ENCODE measurements at regions not wholly inside any gene's neighbourhood (a gene's known extent, or its start where the extent isn't known, plus 50 kb on each side); places are given as distances from the start of the nearest gene placed in this dataset.

DNA sequence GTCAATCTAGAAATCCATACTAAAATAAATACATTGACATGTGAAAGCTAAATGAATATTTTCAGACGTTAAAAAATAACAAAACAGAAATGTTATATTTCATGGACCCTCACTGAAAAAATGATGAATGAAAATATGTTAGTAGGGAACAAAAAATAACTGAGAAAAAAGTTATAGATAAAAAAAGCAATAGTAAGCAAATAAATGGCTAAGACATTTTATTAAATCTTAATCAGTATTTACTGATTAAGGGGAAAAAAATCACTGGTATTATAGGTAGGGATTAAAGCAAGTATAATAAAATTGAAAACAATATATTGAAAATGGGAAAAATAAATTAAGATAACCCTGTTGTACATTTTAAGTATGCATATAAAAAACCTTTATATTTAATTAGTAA is 468.1 kb upstream of the MANEA start:
- no peaks in the 10 kb centered on the region for H3F3A ChIP-seq (replicated peaks; ENCODE audit: insufficient read depth)
- 2% methylated on average over 1 of the region's 1 CpG for WGBS (ENCODE audit: low lambda C conversion rate)

DNA sequence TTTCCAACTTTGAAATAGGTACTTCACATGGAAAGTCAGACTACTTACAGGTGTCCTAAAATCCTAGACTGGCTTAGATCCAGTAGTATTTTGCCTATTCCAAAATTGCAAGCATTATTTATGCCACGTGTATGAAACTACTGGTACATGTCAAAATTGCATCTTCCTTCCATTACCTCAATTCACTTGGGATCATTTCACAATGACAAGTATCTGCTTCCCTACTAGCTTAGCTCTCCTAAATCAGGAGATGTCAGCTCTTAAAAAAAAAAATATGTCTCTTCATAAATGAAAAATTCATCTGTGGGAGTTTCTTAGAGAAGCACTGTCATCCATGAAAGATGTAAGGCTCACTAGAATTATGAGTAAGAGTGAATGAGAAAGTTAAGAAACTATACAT is 466.6 kb upstream of the MANEA start:
- no peaks in the 10 kb centered on the region for H3K9me3 ChIP-seq
- POLR2A ChIA-PET: no interaction called here
- H3K36me3 ChIP-seq (replicated peaks in 1 of 2; ENCODE audit: control insufficient read depth in 1 of 2, insufficient read depth in 2 of 2, low read length in 1 of 2): no peaks in the 10 kb centered on the region
- H4K20me1 ChIP-seq (ENCODE audit: insufficient read depth): no peaks in the 10 kb centered on the region
- H3K27ac ChIP-seq (ENCODE audit: low read depth in 2 of 2, low read length in 1 of 2): no peak overlapping the region
- WGBS (ENCODE audit: low lambda C conversion rate): 0% methylated on average over 1 of the region's 1 CpG
- H2AFZ ChIP-seq (ENCODE audit: low read depth): no peak overlapping the region
- no peaks in the 10 kb centered on the region for H3F3A ChIP-seq (replicated peaks; ENCODE audit: insufficient read depth)
- no peak overlapping the region for H3K4me2 ChIP-seq
- no peaks in the 10 kb centered on the region for H3K4me1 ChIP-seq (ENCODE audit: control insufficient read depth in 1 of 2, insufficient read depth in 2 of 2, low read depth in 1 of 2, low read length in 1 of 2)
- no peaks in the 10 kb centered on the region for H3K79me2 ChIP-seq (ENCODE audit: insufficient read depth)
- no peak overlapping the region for H3K9ac ChIP-seq
- H3K9me2 ChIP-seq: no peaks in the 10 kb centered on the region
- no peaks in the 10 kb centered on the region for H3K27me3 ChIP-seq (ENCODE audit: insufficient read depth)
- H3K4me3 ChIP-seq (ENCODE audit: low read depth in 2 of 2, low read length in 1 of 2): no peak overlapping the region
- CTCF ChIA-PET: interaction anchor here (1.1 kb wide), 1 partner anchor 92 kb away, joined by 3 read pairs; no protein-coding TSS in a partner anchor
- no peak for TF ChIP-seq EP300 (IDR thresholded peaks at IDR 0.05; ENCODE audit: borderline replicate concordance in 1 of 2, low read depth in 1 of 2, low read length in 1 of 2)
- TF ChIP-seq, protein P1, sequence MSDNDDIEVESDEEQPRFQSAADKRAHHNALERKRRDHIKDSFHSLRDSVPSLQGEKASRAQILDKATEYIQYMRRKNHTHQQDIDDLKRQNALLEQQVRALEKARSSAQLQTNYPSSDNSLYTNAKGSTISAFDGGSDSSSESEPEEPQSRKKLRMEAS (IDR thresholded peaks at IDR 0.05; ENCODE audit: low read depth): no peak
- no peak for DNase-seq

More for the DNA sequence above, 468.1 kb upstream of the MANEA start:
- Histone ChIP-seq H4K20me1 (ENCODE audit: insufficient read depth) (no peaks in the 10 kb centered on the region), H3K27ac (ENCODE audit: low read depth in 2 of 2, low read length in 1 of 2) (no peak overlapping the region), H3K9me2 (no peaks in the 10 kb centered on the region), H3K27me3 (ENCODE audit: insufficient read depth) (no peaks in the 10 kb centered on the region), H3K9ac (no peak overlapping the region), H3K4me1 (ENCODE audit: control insufficient read depth in 1 of 2, insufficient read depth in 2 of 2, low read depth in 1 of 2, low read length in 1 of 2) (no peaks in the 10 kb centered on the region), H3K4me2 (no peak overlapping the region), H3K36me3 (replicated peaks in 1 of 2; ENCODE audit: control insufficient read depth in 1 of 2, insufficient read depth in 2 of 2, low read length in 1 of 2) (no peaks in the 10 kb centered on the region), H3K79me2 (ENCODE audit: insufficient read depth) (no peaks in the 10 kb centered on the region), H3K9me3 (no peaks in the 10 kb centered on the region), H3K4me3 (ENCODE audit: low read depth in 2 of 2, low read length in 1 of 2) (no peak overlapping the region), H2AFZ (ENCODE audit: low read depth) (no peak overlapping the region)
- ChIA-PET POLR2A (no interaction called here), CTCF (no interaction called here)
- TF ChIP-seq, protein P2, sequence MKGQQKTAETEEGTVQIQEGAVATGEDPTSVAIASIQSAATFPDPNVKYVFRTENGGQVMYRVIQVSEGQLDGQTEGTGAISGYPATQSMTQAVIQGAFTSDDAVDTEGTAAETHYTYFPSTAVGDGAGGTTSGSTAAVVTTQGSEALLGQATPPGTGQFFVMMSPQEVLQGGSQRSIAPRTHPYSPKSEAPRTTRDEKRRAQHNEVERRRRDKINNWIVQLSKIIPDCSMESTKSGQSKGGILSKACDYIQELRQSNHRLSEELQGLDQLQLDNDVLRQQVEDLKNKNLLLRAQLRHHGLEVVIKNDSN (IDR thresholded peaks at IDR 0.05; ENCODE audit: borderline replicate concordance, low read depth): no peak
- TF ChIP-seq RCOR1 (IDR thresholded peaks at IDR 0.05; ENCODE audit: low read length): no peak
- no peak for TF ChIP-seq ELF1 (IDR thresholded peaks at IDR 0.05)
- TF ChIP-seq YY1 (IDR thresholded peaks at IDR 0.05; ENCODE audit: low read depth): no peak
- no peak for TF ChIP-seq MXI1 (IDR thresholded peaks at IDR 0.05; ENCODE audit: low read depth, low read length)
- TF ChIP-seq JUND (IDR thresholded peaks at IDR 0.05): no peak
- TF ChIP-seq NRF1 (IDR thresholded peaks at IDR 0.05; ENCODE audit: low read depth, low read length): no peak
- TF ChIP-seq GATA2 (CRISPR knock-in tag; IDR thresholded peaks at IDR 0.05): no peak
- no peak for TF ChIP-seq RFX5 (IDR thresholded peaks at IDR 0.05; ENCODE audit: low read length)
- no peak for TF ChIP-seq TEAD4 (IDR thresholded peaks at IDR 0.05; ENCODE audit: borderline replicate concordance, insufficient read depth)
- TF ChIP-seq RXRA (IDR thresholded peaks at IDR 0.05; ENCODE audit: borderline replicate concordance, low read depth): no peak
- no peak for TF ChIP-seq FOXJ3 (CRISPR knock-in tag; IDR thresholded peaks at IDR 0.05)
- no peak for DNase-seq

DNA sequence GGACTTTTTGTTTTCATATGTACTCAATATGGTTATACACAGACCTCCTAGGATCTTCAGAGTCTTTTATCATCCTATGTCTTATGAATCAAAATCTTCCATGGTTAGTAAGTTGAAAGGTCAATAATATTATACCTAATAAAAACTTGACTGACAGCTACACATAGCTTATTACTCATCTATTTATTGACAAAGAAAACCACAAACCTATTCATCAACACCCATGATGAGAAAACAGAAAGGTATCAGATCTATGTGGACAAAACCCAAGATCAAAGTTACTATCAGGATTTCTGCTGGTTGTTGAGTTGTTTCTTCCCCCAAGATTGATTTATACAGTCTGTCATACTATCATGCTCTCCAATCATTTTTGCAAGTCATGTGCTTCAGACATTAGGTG is 460.1 kb upstream of the MANEA start:
- Histone ChIP-seq H3K4me3 (ENCODE audit: low read depth in 2 of 2, low read length in 1 of 2) (no peak overlapping the region), H4K20me1 (ENCODE audit: insufficient read depth) (no peaks in the 10 kb centered on the region), H3F3A (replicated peaks; ENCODE audit: insufficient read depth) (no peaks in the 10 kb centered on the region), H3K27me3 (ENCODE audit: insufficient read depth) (no peaks in the 10 kb centered on the region), H2AFZ (ENCODE audit: low read depth) (no peak overlapping the region), H3K4me2 (no peak overlapping the region), H3K9me3 (no peaks in the 10 kb centered on the region), H3K36me3 (replicated peaks in 1 of 2; ENCODE audit: control insufficient read depth in 1 of 2, insufficient read depth in 2 of 2, low read length in 1 of 2) (no peaks in the 10 kb centered on the region), H3K79me2 (ENCODE audit: insufficient read depth) (no peaks in the 10 kb centered on the region), H3K27ac (ENCODE audit: low read depth in 2 of 2, low read length in 1 of 2) (no peak overlapping the region), H3K4me1 (ENCODE audit: control insufficient read depth in 1 of 2, insufficient read depth in 2 of 2, low read depth in 1 of 2, low read length in 1 of 2) (no peaks in the 10 kb centered on the region), H3K9me2 (no peaks in the 10 kb centered on the region), H3K9ac (no peak overlapping the region)
- ChIA-PET CTCF (no interaction called here), POLR2A (no interaction called here)
- no peak for DNase-seq
- TF ChIP-seq, protein P3, sequence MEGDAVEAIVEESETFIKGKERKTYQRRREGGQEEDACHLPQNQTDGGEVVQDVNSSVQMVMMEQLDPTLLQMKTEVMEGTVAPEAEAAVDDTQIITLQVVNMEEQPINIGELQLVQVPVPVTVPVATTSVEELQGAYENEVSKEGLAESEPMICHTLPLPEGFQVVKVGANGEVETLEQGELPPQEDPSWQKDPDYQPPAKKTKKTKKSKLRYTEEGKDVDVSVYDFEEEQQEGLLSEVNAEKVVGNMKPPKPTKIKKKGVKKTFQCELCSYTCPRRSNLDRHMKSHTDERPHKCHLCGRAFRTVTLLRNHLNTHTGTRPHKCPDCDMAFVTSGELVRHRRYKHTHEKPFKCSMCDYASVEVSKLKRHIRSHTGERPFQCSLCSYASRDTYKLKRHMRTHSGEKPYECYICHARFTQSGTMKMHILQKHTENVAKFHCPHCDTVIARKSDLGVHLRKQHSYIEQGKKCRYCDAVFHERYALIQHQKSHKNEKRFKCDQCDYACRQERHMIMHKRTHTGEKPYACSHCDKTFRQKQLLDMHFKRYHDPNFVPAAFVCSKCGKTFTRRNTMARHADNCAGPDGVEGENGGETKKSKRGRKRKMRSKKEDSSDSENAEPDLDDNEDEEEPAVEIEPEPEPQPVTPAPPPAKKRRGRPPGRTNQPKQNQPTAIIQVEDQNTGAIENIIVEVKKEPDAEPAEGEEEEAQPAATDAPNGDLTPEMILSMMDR (IDR thresholded peaks at IDR 0.05): no peak
- TF ChIP-seq FOXJ3 (CRISPR knock-in tag; IDR thresholded peaks at IDR 0.05): no peak
- no peak for TF ChIP-seq NRF1 (IDR thresholded peaks at IDR 0.05; ENCODE audit: low read depth, low read length)
- TF ChIP-seq, protein P4, sequence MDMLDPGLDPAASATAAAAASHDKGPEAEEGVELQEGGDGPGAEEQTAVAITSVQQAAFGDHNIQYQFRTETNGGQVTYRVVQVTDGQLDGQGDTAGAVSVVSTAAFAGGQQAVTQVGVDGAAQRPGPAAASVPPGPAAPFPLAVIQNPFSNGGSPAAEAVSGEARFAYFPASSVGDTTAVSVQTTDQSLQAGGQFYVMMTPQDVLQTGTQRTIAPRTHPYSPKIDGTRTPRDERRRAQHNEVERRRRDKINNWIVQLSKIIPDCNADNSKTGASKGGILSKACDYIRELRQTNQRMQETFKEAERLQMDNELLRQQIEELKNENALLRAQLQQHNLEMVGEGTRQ (IDR thresholded peaks at IDR 0.05; ENCODE audit: borderline replicate concordance, low read depth, low read length): no peak
- TF ChIP-seq RFX5 (IDR thresholded peaks at IDR 0.05; ENCODE audit: low read length): no peak
- no peak for TF ChIP-seq TEAD4 (IDR thresholded peaks at IDR 0.05; ENCODE audit: borderline replicate concordance, insufficient read depth)
- TF ChIP-seq RAD21 (IDR thresholded peaks at IDR 0.05; ENCODE audit: low read length): no peak
- TF ChIP-seq NFIC (IDR thresholded peaks at IDR 0.05; ENCODE audit: borderline replicate concordance): no peak
- no peak for TF ChIP-seq CHD2 (IDR thresholded peaks at IDR 0.05; ENCODE audit: low read length, partially characterized antibody)
- no peak for TF ChIP-seq GABPA (IDR thresholded peaks at IDR 0.05; ENCODE audit: low read depth)
- no peak for TF ChIP-seq POLR2AphosphoS5 (IDR thresholded peaks at IDR 0.05; ENCODE audit: low read depth, low read length)
- TF ChIP-seq MXI1 (IDR thresholded peaks at IDR 0.05; ENCODE audit: low read depth, low read length): no peak
- no peak for TF ChIP-seq RXRA (IDR thresholded peaks at IDR 0.05; ENCODE audit: borderline replicate concordance, low read depth)
